Gastrocnemius medialis (tissue), 4 donors: ENCODE measurements at regions not wholly inside any gene's neighbourhood (a gene's known extent, or its start where the extent isn't known, plus 50 kb on each side); places are given as distances from the start of the nearest gene placed in this dataset.
"Not testable (repeated sequence)": the region's sequence is repeated elsewhere in the genome, so short reads cannot be mapped to it uniquely, and the experiment has no call there.

ENCODE experiments used
- ATAC-seq, 2 donors: fragments of 150-250 bp; one replicate each; pipeline ENCODE4 v1.9.1; 2016
- DNase-seq, 2 donors: peaks; one replicate each; pipeline ENCODE4 v3.0.0-alpha.2; 2019
- H3K27ac ChIP-seq, 4 donors: fragments of 200-600 bp; sonication (generic); 1 replicate in 1 of 4; 2 replicates in 3 of 4; pipeline ENCODE4 v1.5.1; 2016 to 2018; ENCODE audit warnings: mild to moderate bottlenecking in 2 of 4, moderate library complexity in 1 of 4
- H3K27me3 ChIP-seq, 3 donors: fragments of 200-600 bp; sonication (generic) in 2 of 3; 1 replicate in 1 of 3; 2 replicates in 2 of 3; pipeline versions ENCODE4 v1.5.1 to v1.6.0; 2016 to 2019; ENCODE audit warnings: mild to moderate bottlenecking in 1 of 3, moderate library complexity in 1 of 3
- H3K36me3 ChIP-seq, 2 donors: fragments of 200-600 bp; sonication (generic) in 1 of 2; one replicate each; pipeline ENCODE4 v1.5.1; 2017 to 2018
- H3K4me1 ChIP-seq, 2 donors: fragments of 200-600 bp; sonication (generic) in 1 of 2; one replicate each; pipeline ENCODE4 v1.5.1; 2016 to 2017; ENCODE audit warnings: mild to moderate bottlenecking in 2 of 2
- H3K4me3 ChIP-seq, 4 donors: fragments of 200-600 bp; sonication (generic) in 3 of 4; 1 replicate in 1 of 4; 2 replicates in 3 of 4; pipeline ENCODE4 v1.5.1; 2016 to 2019; ENCODE audit warnings: mild to moderate bottlenecking in 2 of 4
- H3K9me3 ChIP-seq, 3 donors: fragments of 200-600 bp; sonication (generic) in 2 of 3; 1 replicate in 1 of 3; 2 replicates in 2 of 3; pipeline ENCODE4 v1.5.1; 2016 to 2019
- POLR2A ChIP-seq, 2 donors: fragments of 450-650 bp; IDR thresholded peaks; one replicate each; pipeline ENCODE4 v1.6.1; 2017; ENCODE audit warnings: antibody characterized with exemption in 2 of 2, mild to moderate bottlenecking in 2 of 2, moderate library complexity in 2 of 2
- in situ Hi-C, 4 donors: fragments of 200-750 bp; cut with MboI; loops; one replicate each; pipeline versions ENCODE4 v1.15.0 to v1.8.0; 2017; ENCODE audit warnings: low sequenced_read_pairs in 4 of 4
- intact Hi-C: fragments of 100-400 bp; cut with DNase I; formaldehyde crosslinking; loops from one replicate; pipeline ENCODE4 v1.15.1; 2023; ENCODE audit warnings: low total_unique reads
- TF ChIP-seq, protein P1 (sequence below), 5 experiments: fragments of 450-650 bp in 3 of 5; fragments of 200-600 bp in 2 of 5; sonication (generic) in 2 of 5; IDR thresholded peaks in 4 of 5; conservative IDR thresholded peaks in 1 of 5; 1 replicate in 4 of 5; 2 replicates in 1 of 5; pipeline ENCODE4 v1.5.1; 2016 to 2019; ENCODE audit warnings: antibody characterized with exemption in 5 of 5, mild to moderate bottlenecking in 3 of 5, moderate library complexity in 3 of 5

DNA sequence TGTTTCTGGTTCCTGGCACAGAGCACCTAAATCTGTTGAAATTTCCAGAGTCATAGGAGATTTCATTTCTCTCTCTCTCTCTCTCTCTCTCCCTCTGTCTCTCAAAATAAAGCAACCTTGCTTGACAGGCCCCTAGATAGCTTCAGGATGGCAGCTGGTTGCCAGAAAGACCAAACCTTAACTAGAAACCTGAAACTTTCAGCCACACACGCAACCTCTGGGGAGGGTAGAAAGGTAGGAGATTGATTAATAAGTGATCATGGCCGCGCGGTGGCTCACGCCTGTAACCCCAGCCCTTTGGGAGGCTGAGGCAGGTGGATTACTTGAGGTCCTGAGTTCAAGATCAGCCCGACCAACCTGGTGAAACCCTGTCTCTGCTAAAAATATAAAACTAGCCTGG is 1885.4 kb upstream of the CELF4 start:
- no peak overlapping the region for H3K4me3 ChIP-seq
- peaks cover 0 to 11% of the 10 kb centered on the region in 2 donors for H3K4me1 ChIP-seq
- no peaks in the 10 kb centered on the region for H3K36me3 ChIP-seq
- H3K27ac ChIP-seq = no peak overlapping the region
- no peak for DNase-seq
- in situ Hi-C loops (no loop called here), intact Hi-C loops (no loop called here)
- H3K9me3 ChIP-seq = no peaks in the 10 kb centered on the region
- H3K27me3 ChIP-seq = no peaks in the 10 kb centered on the region
- TF ChIP-seq, protein P1, sequence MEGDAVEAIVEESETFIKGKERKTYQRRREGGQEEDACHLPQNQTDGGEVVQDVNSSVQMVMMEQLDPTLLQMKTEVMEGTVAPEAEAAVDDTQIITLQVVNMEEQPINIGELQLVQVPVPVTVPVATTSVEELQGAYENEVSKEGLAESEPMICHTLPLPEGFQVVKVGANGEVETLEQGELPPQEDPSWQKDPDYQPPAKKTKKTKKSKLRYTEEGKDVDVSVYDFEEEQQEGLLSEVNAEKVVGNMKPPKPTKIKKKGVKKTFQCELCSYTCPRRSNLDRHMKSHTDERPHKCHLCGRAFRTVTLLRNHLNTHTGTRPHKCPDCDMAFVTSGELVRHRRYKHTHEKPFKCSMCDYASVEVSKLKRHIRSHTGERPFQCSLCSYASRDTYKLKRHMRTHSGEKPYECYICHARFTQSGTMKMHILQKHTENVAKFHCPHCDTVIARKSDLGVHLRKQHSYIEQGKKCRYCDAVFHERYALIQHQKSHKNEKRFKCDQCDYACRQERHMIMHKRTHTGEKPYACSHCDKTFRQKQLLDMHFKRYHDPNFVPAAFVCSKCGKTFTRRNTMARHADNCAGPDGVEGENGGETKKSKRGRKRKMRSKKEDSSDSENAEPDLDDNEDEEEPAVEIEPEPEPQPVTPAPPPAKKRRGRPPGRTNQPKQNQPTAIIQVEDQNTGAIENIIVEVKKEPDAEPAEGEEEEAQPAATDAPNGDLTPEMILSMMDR (IDR thresholded peaks at IDR 0.05 in 4 of 5, conservative IDR thresholded peaks at IDR 0.05 in 1 of 5) = no peak
- no peak for ATAC-seq

GRCh38 chr18:39449566-39449965 is 1884.0 kb upstream of the CELF4 start:
- intact Hi-C loops (no loop called here), in situ Hi-C loops (no loop called here)
- H3K4me1 ChIP-seq = peaks cover 0 to 11% of the 10 kb centered on the region in 2 donors
- TF ChIP-seq POLR2A (IDR thresholded peaks at IDR 0.05) = no peak
- TF ChIP-seq, protein P1 (IDR thresholded peaks at IDR 0.05 in 4 of 5, conservative IDR thresholded peaks at IDR 0.05 in 1 of 5) = no peak
- DNase-seq (no peak), ATAC-seq (no peak)
- H3K36me3 ChIP-seq = no peaks in the 10 kb centered on the region
- H3K9me3 ChIP-seq = no peaks in the 10 kb centered on the region
- H3K4me3 ChIP-seq = no peak overlapping the region
- no peak overlapping the region for H3K27ac ChIP-seq
- no peaks in the 10 kb centered on the region for H3K27me3 ChIP-seq

- no peak for ATAC-seq
- peaks cover 0 to 10% of the 10 kb centered on the region in 2 donors for H3K4me1 ChIP-seq
- H3K36me3 ChIP-seq = no peaks in the 10 kb centered on the region
- no peak overlapping the region for H3K27ac ChIP-seq
- no peak for DNase-seq
- in situ Hi-C loops = no loop called here
- no peak for TF ChIP-seq POLR2A (IDR thresholded peaks at IDR 0.05)
- TF ChIP-seq, protein P1 (IDR thresholded peaks at IDR 0.05 in 4 of 5, conservative IDR thresholded peaks at IDR 0.05 in 1 of 5) = no peak
- no peaks in the 10 kb centered on the region for H3K27me3 ChIP-seq
- intact Hi-C loops = no loop called here
- H3K9me3 ChIP-seq = no peaks in the 10 kb centered on the region
- no peak overlapping the region for H3K4me3 ChIP-seq
These were observed 1883.3 kb upstream of the CELF4 start for GRCh38 chr18:39448942-39449341.

DNA sequence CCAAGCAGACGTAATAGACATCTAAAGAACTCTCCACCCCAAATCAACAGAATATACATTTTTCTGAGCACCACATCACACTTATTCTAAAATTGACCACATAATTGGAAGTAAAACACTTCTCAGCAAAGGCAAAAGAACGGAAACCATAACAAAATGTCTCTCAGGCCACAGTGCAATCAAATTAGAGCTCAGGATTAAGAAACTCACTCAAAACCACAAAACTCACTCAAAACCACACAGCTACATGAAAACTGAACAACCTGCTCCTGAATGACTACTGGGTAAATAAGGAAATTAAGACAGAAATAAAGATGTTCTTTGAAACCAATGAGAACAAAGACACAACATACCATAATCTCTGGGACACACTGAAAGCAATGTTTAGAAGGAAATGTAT is 1879.4 kb upstream of the CELF4 start:
- H3K9me3 ChIP-seq, H3K27ac ChIP-seq, H3K36me3 ChIP-seq, DNase-seq, in situ Hi-C loops, H3K27me3 ChIP-seq, intact Hi-C loops, H3K4me1 ChIP-seq, H3K4me3 ChIP-seq, ATAC-seq: not testable (repeated sequence)

GRCh38 chr18:39441648-39442047 is 1876.0 kb upstream of the CELF4 start:
- H3K27ac ChIP-seq = no peak overlapping the region
- H3K27me3 ChIP-seq = no peaks in the 10 kb centered on the region
- ATAC-seq (no peak), DNase-seq (no peak)
- H3K36me3 ChIP-seq = no peaks in the 10 kb centered on the region
- no peaks in the 10 kb centered on the region for H3K9me3 ChIP-seq
- in situ Hi-C loops (no loop called here), intact Hi-C loops (no loop called here)
- no peaks in the 10 kb centered on the region for H3K4me1 ChIP-seq
- H3K4me3 ChIP-seq = no peak overlapping the region
- TF ChIP-seq, protein P1 (IDR thresholded peaks at IDR 0.05 in 4 of 5, conservative IDR thresholded peaks at IDR 0.05 in 1 of 5) = no peak
- TF ChIP-seq POLR2A (IDR thresholded peaks at IDR 0.05) = no peak
